ENCODE measurements at regions not wholly inside any gene's neighbourhood (a gene's known extent, or its start where the extent isn't known, plus 50 kb on each side); places are given as distances from the start of the nearest gene placed in this dataset.
"Not testable (repeated sequence)": the region's sequence is repeated elsewhere in the genome, so short reads cannot be mapped to it uniquely, and the experiment has no call there.

DNA sequence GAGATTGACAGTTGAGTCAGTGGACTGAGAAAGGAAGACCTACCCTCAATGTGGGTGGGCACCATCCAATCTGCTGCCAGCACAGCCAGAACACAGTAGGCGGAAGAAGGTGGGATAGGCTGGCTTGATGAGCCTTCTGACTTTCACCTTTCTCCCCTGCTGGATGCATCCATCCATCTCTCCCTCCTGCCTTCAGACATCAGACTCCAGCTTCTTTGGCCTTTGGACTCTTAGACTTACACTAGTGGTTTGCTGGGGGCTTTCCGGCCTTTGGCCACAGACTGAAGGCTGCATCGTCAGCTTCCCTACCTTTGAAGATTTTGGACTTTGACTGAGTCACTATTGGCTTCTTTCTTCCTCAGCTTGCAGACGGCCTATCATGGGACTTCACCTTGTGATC, 456.5 kb upstream of the MIS18BP1 start:
- DNase-seq (ENCODE audit: low spot score): no peak

DNA sequence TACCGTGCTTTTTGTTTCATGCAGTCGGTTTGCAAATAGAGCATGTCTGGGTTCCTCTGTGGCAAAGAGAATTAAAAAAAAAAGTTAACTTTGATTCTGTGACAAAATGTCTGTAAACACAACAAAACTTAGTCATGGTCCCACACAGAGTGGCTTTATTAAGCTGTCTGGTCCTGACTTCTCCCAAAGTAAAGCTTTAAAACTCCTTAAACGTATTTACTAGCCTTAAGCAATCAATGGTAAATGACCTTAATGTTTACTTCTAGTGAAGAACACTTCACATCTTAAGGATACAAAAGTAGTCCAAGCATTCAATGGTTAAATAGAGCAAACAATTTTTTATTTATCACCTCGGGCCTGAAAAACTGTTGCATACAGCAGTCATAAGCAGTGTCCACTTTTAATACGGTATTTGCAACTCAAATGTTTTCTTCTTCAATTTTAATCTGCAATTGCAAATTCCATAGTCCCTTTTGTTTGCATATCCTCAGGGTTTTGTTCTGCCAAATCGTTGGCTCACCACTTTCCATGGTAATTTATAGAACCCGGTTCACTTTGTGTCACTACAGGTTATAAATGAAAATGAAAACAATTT, 453.0 kb upstream of the MIS18BP1 start:
- DNase-seq (ENCODE audit: low spot score): no peak

DNA sequence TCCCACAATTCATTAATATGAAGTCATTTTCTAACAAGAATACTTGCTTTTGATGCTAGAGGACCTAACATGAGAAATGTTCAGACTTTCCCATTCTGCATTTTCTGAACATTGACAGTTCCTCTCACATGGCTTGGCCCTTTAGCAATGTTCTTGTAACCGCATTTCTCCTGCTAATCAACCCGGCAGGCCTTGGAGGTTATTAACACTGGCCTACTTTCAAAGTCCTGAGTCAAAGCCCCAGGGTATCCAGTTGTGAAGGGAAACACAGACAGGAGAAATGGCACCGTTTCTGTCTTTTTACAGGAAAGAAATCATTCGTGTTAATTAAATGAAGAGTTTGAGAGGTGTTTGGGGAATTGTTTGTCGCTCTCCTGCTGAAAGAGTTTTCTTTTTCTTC, 446.5 kb upstream of the MIS18BP1 start:
- DNase-seq (ENCODE audit: low spot score): no peak

DNA sequence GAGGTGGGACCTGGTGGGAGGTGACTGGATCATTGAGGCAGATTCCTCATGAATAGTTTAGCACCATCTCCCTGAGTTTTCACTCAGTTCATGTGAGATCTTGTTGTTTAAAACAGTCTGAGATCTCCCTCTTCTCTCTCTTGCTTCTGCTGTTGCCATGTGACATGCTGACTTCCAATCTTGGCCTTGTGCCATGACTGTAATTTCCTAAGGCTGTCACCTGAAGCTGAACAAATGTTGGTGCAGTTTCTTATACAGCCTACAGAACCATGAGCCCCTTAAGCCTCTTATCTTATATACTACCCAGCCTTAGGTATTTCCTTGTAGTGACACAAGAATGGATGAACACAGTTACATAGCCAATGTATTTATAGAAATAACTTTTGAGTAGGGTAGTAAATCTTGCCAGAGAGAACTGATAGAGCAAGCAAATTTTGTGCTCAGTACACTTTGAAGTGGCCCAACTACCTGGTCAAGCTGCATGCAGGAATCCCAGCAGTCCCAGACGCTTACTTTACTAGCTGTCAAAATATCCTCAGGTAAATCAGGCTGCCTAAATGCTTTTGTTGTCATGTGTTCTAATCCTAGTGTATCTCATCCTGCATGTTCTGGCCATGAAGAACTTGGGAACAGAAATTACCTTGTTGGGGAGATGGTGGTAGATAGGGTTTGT, 445.6 kb upstream of the MIS18BP1 start:
- DNase-seq (ENCODE audit: low spot score): no peak

DNA sequence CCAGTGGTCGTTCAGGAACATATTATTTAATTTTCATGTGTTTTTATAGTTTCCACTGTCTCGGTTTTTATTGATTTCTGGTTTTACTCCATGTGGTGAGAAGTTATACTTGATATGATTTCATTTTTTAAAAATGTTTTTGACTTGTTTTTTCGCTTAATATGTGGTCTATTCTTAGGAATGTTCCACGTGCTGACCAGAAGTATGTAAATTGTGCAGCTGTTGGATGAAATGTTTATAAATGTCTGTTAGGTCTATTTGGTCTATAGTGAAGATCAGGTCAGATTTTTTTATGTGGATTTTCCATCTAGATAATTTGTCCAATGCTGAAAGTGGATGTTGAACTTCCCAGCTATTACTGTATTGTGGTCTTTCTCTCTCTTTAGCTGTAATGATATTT, 433.8 kb upstream of the MIS18BP1 start:
- DNase-seq (ENCODE audit: low spot score): no peak

DNA sequence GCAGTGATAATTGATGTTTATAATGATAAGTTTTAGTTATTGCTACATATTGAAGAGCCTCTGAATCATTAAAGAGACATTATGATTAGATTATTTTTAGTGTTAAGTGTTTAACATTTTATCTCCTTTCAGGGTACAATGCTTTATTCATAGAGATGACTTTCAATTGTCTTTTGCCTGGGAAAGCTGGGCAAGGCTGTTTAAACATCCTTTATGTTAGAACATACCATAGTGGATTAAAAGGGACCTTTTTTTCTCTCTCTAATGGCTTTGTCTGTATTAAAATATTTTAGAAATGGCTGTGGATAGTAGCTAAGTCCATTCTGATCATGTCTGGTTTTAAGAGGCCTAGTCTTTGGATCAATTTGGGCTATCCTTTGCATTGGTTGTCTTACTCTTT, 427.5 kb upstream of the MIS18BP1 start:
- no peak for DNase-seq (ENCODE audit: low spot score)

DNA sequence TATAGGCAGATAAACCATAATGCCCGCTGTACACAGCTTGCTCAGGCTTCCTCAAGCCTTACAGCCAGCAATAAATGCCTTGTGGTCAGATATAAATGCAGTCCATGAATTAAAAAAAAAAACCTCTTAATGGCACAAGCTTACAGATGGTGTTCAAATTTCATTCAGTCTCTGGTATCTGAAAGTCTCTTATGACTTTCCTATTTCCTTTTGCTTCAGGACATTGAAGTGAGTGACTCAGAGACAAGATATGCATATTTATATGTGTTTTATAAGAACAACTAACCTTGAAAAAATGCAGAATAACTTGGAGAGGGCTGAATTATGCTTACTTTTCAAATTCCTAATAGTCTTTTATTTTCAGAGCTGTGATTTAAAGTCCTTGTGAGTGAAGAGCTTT, 426.9 kb upstream of the MIS18BP1 start:
- DNase-seq (ENCODE audit: low spot score): no peak

DNA sequence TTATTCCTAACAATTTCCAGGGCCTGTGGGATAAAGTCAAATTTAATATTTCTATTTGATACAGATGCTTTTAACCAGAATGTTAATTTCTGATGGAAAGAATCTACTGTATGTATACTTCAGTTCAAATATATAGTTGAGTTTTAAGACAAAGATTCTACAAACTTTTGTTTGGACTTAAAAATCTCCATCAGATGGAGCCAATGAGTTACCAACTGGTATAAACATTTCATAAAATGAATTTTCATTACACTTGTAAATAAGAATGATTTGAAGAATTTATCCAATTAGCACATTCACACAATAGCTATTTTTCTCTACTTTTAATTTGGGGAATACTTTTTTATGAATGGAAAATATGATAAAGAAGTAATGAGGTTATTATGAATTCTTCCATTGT, 425.2 kb upstream of the MIS18BP1 start:
- no peak for DNase-seq (ENCODE audit: low spot score)

DNA sequence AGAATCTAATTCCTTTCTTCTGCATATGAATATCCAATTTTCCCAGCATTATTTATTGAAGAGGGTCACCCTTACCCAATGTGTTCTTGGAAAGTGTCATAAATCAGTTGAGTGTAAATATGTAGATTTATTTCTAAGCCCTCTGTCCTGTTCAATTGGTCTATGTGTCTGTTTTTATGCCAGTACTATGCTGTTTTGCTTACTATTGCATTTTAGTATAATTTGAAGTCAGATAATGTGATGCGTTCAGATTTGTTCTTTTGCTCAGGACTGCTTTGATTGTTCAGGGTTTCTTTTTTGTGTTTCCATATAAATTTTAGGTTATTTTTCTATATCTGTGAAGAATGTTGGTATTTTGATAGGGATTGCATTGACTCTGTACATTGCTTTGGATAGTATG, 420.4 kb upstream of the MIS18BP1 start:
- DNase-seq (ENCODE audit: low spot score): no peak

DNA sequence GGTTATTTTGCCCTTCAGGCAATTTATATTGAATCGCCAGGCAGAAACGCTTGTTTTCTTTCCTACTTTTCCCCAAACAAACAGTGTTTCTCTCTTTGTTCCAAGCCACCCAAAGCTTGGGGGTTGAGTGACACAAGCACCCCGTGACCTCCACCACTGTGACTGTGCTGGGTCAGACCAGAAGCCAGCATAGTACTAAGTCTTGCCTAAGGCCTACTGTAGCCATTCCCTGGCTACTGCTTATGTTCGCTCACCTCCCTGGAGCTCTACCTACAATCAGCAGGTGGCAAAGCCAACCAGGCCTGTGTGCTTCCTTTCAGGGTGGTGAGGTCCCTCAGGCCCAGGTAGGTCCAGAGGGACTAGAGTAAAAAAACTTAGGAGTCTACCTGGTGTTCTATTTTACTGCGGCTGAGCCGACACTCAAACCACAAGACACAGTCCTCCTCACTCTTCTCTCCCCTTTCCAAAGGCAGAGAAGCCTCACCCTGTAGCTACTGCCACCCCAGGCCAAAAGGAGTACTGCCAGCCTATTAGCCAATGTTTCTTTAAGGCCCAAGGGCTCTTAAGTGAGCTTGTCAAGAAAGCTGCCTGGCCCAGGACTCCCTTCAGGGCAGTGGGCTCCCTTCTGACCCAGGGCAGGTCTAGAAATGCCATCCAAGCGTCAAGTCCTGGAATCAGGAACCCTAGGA, 411.8 kb upstream of the MIS18BP1 start:
- DNase-seq (ENCODE audit: low spot score): no peak

DNA sequence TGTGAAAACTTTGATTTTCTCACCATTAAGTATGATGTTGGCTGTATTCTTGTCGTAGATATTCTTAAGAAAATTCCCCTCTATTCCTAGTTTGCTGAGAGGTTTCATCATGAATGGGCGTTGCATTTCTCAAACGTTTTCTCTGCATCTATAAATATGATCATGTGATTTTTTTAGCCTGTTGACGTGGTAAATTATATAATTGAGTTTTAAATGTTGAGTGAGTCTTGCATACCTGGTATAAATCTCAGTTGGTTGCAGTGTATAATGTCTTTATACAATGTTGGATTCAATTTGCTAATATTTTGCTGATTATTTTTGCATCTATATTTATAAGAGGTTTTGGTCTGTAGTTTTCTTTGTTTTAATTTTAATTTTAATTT, 405.9 kb upstream of the MIS18BP1 start:
- no peak for DNase-seq (ENCODE audit: low spot score)

DNA sequence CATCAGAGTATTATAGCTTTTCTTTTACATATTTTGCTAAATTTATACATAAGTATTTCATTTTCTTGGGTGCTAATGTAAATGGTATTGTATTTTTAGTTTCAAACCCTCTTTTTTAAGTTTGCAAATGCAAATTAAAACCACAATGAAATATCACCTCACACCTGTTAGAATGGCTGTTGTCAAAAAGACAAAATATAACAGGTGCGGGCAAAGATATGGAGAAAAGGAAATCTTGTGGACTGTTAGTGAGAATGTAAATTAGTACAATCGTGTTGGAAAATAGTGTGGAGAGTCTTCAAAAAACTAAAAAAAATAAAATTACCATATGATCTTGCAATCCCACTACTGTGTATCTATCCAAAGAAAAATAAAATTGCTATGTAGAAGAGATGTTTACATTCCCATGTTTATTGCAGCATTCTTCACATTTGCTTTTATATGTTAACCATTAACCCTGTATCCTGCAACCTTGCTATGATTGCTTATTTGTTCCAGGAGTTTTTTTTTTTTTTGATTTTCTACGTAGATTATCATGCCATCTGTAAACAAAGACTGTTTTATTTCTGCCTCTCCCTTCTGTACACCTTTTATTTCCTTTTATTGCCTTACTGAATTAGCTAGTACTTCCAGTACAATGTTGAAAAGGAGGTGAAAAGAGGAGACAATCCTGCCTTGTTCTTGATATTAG, 405.4 kb upstream of the MIS18BP1 start:
- DNase-seq (ENCODE audit: low spot score): no peak

DNA sequence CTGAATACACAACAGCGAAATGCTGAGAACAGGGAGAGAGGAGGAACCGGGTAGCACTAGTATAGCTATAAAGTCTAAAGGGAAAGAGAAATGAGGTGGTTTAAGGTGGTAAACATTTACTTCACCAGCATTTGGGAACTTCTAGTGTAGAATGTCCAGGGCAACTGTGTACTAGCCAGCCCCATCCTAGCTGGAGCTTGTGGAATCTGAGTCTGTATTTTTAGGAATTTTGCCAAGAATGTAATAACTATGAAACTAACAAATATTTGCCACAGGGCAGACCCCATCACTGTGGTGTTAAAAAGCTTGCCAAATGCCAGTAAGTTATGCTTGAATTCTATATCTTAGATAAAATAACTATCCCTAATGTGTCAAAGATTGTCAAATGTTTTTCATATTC, 398.9 kb upstream of the MIS18BP1 start:
- DNase-seq (ENCODE audit: low spot score): no peak

DNA sequence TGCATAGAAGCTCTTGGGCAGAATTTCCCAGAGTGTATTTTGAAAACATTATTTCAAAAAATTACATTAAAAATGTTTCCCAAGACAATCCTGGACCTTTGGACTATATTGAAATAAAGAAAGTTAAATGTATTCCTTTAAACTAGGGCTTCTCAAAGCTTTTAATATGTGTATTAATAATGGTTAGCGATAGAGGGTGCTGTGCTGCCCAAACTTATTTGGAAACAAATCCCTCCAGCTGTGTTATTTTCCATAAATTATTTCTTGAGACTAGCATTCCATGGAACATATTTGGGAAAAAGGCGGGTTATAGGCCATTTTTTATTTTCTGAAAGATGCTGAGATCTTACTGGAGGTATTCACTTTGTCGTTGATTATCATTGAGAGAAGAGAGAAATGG, 397.8 kb upstream of the MIS18BP1 start:
- DNase-seq (ENCODE audit: low spot score): no peak

DNA sequence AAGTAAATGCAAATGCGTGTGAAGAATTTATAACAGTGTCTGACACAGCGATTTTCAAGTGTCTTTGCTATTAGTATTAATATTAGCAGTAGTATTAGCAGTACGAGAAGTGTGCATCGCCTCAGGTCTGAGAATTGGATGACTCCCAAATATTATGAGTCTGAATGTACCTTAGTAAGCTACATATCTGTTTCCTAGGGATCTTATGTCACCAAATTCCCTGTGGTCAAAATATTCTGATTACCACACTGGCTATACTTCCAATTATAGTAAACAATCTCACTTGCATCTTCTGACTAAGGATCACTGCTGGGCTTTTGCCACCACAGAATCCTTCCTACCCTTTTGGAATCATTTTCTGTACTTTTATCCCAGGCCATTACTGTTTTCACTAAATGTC, 396.0 kb upstream of the MIS18BP1 start:
- DNase-seq (ENCODE audit: low spot score): no peak

DNA sequence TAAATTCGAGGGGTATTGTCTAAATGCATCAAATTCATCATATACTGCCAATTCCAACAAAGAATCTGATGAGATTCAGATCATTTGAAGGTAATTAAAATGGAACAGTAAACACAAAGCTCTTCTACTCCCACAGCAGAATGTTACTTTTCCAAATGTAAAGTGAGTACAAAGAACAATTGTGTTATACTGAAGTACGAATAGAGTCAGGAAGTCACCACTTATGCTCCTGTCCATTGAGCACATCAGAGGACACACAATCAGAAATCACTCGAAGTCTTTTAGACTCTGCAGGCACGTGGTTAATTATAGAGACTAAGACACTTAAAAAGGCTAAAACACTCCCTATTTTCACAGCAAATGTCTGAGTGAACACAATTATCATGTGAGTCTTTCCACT, 388.5 kb upstream of the MIS18BP1 start:
- DNase-seq (ENCODE audit: low spot score): no peak

DNA sequence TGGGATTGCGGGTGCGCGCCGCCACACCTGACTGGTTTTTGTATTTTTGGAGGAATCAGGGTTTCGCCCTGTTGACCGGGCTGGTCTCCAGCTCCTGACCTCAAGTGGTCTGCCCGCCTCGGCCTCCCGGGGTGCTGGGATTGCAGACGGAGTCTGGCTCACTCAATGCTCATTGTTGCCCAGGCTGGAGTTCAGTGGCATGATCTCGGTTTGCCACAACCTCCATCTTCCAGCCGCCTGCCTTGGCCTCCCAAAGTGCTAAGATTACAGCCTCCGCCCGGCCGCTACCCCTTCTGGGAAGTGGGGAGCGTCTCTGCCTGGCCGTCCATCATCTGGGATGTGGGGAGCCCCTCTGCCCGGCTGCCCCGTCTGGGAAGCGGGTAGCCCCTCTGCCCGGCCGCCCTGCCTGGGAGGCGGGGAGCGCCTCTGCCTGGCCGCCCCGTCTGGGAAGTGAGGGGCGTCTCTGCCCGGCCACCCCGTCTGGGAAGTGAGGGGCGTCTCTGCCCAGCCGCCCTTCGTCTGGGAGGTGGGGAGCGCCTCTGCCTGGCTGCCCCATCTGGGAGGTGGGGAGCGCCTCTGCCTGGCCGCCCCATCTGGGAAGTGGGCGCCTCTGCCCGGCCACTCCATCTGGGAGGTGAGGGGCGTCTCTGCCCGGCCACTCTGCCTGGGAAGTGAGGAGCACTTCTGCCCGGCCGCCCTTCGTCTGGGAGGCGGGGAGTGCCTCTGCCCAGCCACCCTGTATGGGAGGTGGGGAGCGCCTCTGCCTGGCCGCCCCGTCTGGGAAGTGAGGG, 381.8 kb upstream of the MIS18BP1 start:
- not testable (repeated sequence) for DNase-seq (ENCODE audit: low spot score)

DNA sequence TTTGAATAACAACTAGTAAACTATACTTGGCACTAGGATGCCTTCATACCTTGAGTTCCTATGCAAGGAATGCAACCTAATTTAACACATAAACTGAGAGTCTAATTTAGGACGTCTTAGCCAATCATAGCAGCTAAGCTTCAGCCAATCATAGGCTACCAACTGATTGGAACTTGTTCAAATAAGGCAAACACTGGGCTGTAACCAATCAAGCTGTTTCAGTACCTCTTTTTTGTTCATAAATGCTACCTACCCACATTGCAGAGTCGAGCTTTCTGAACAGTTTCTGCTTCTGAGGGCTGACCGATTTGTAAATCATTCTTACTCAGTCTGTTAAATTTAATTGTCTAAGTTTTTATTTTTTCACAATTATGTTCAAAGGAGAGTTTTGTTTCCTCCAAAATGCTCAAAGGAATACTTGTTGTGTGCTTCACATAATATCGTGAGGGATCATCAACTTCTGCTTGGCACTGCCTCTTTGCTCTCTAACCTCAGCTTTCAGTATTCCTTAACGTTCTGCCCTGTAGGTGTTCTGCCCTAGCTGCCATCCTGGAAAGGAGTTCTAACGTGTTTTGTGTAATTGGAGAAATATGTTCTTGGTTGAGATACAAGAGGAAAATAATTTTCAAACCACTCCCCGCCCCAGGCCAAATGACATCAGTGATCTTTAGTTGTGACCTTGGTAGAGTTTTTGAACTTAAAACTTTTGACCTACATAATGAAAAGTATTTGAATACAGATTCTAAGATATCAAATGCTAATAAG, 380.4 kb upstream of the MIS18BP1 start:
- no peak for DNase-seq (ENCODE audit: low spot score)

DNA sequence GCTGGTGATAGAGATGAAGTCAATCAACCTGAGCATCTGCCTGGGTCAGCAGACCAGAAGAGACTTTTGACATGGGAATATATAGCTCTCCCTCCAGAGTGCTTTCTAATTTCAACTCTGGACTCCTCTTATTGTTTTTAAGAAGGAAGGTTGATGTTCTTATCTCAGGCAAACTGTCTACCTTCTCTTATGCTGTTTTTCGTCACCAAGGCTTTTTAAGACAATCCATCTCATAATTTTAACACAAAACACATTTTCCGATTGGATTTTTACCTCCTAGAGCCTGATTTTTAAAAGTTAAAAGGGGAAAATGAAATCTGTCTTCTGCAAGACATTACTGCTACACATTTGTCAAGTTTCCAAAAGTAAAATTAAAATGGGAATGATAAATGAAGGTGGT, 368.7 kb upstream of the MIS18BP1 start:
- no peak for DNase-seq (ENCODE audit: low spot score)

DNA sequence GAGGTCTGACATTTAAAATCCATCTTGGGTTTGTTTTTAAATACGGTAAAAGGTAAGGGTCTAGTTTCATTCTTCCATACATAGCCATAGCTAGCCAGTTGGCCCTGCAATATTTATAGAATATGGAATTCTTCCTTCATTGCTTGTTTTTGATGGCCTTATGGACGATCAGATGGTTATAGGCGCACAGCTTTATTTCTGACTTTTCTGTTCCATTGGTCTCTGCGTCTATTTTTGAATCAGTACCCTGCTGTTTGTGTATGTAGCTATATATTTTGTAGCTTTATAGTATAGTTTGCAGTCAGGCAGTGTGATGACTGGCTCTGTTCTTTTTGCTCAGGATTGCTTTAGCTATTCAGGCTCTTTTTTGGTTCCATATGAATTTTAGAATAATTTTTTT, 366.8 kb upstream of the MIS18BP1 start:
- DNase-seq (ENCODE audit: low spot score): no peak

DNA sequence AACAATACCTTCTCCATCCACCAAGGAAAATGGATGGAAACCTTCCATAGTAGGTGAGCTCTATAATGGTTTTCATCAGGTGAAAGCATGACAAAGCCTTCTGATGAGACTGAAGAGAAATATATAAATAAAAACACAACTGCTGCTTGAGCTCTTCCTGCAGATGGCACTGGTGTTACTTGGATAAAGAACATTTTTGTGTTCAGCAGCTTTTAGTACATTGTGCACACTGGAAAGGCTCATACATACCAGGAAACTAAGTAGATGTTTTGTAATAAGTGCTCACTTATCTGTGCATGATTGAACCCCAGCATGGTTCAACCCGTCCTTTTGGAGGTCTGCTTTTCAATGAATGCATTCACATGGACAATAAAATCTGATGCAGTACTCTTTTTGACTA, 357.3 kb upstream of the MIS18BP1 start:
- DNase-seq (ENCODE audit: low spot score): no peak

DNA sequence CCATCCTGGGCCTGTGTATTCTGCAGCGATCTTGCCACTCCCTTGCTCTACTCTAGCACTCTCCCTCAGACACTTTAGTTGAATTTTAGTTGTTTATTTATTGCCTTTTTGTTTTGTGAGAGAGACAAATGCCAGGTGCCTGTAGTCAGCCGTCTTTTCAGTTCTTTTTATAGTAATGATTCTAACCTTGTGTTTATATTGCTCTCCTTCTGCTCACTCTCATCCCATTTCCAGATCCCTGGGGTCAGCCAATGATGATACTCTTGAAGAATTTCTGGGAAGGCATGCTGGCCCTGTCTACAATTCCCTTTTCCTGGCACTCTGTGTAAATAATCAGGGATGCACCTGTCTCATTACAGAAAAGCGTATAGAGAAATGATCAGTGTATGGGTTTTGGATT, 334.1 kb upstream of the MIS18BP1 start:
- no peak for DNase-seq (ENCODE audit: low spot score)

Measured in putamen (tissue), 1 donor.